CD4-positive, alpha-beta T cell treated with Interleukin-4 for 4 hours (primary cell): ENCODE measurements at regions not wholly inside any gene's neighbourhood (a gene's known extent, or its start where the extent isn't known, plus 50 kb on each side); places are given as distances from the start of the nearest gene placed in this dataset.

ENCODE experiments used
- DNase-seq: peaks from one replicate; pipeline ENCODE4 v3.0.0-alpha.2; 2020

DNA sequence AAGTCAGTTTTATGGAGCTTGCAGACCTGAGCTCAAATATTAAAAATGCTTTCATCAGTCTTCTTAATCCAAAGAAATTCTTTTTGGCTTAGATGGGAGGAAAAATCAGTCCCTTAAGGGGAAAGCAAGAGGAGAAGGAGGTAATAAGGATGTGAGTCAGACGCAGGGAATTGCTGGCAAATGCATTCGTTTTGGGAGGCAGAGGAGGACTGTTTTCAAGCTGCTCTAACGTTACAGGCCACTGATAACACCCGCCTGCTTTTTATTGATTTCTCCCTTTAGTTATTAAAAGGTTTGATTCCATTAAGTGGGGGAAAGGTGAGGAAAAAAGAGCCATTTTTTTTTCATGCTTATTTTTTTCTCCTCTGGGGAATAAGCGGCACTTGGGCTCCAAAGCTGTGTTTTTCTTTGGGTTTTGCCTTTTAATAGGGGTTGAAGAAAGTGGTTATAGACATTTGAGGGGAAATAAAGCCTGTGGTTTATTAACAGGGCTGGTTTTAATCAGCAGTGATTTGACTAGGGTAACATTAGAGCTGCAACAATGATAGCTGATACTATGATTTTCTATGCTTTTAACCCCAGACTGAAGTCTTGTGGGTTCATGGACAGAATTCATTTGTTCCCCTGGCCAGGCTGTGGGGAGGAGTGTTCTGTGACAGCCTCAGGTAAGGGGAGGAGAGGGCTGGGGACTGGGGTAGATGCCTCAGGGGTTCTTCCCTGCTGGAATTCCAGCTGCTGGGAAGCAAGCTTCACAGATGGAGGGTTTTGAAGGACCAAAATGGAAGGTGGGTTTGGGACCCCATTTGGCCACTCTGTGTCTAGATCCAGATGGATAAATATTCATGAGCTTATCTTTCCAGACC lies 225.2 kb downstream of the GAS1 start:
- DNase-seq = no peak

DNA sequence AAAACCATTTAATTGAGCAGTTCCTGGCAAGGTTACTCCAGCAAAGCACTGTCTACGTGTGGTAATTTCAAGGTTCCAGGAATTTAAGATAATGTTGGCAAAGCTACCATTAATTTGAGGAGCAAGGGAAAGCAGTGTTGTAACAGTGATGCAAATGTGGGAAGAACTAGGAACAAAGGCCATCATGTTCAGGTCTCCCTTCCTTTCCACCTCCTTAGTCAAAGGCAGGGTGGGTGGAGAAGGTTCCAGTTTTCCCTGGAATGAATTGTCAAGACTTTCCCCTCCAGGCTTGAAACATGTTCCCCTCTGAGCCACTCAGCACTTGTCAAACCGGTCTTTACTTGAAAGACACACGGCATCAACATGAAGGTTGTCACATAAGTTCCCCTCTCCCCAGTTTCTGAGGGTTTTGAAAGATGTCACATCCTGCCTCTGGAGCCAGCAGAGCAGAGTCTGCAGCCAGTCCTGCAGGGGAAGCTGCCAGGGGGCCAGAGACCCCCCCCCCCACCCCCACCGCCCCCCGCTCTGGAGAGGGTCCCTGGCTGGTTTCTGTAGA lies 226.0 kb downstream of the GAS1 start:
- DNase-seq = no peak

DNA sequence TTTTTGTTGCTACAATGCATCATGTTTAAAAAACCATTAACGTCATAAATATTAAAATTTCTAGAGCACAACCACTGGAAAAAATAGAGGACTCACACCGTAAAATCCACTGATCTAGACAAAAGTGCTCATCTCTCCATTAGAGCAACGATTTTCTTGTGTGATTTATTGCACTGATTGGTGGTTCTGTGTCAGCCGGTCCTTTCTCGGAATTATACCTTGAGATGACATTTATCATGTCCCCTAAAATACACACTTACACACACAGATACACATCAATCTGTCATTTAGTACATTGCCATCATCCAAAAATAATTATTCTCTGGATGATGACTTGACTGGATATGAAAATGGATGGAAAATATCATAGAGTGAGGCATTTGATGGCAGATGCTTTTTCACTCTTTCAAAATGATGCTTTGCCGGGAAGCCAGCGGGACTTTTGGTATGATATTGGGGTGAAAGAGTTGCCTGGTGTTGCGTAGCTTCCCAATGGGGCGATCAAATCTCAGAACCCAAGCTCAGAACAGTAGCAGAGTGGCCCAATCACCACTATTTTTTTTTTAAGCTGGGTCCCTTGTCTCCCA lies 226.6 kb downstream of the GAS1 start:
- no peak for DNase-seq

DNA sequence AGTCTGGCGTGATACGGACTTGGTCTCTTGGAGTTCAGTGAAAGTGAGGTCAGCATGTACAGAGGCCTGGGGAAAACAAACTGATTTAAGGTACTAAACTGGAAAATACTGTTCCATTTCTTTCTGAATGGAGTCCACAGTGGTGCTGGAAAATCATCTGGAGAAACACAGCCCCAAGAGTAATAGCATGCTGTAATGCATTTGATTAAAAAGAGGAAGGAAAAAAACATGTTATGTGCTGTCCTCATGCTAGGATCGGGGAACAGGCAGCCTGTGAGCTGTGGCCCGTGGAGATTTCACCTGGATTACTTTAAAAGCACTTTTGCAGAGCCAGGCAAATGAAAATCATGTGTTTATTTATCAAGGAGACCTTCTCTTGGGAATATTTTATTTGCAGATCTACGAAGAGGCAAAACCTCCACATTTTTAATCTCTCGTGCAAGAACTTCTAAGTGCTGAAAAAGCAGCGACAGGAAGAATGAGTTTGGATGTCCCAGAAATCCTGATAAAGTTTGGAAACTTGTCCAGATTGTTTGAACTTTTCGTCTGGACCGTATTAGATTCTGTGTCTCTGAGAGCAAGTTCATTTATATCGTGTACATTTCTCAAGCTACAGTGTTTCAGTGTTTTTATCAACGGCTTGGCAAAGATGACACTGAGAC lies 228.8 kb downstream of the GAS1 start:
- no peak for DNase-seq

DNA sequence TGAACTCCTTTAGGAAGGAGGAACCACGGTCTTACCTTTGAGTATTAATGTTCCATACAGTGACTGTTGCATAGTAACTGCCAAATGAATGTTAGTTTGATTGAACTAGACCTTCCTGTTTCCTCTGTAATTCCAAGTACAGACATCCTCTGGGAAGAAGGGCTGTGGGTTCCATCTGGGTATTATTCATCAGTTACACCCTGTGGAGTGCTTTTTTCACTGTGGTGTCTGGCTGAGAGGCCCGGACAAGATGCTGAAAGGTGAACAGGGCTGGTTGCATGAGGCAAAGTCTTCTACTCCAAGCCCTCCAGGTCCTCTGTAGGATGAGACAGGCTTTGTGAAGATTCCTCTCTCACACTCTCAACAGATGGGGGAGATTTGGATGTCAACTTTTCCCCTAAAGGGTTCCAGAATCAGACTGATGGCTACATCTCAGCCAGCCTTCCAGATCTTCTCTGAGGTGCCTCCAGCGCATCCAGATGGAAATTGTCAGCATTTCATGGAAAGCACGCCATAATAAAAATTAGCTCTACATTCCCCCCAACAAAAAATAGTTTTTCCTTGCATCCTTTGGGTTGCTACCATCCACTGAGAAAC lies 230.9 kb downstream of the GAS1 start:
- no peak for DNase-seq

DNA sequence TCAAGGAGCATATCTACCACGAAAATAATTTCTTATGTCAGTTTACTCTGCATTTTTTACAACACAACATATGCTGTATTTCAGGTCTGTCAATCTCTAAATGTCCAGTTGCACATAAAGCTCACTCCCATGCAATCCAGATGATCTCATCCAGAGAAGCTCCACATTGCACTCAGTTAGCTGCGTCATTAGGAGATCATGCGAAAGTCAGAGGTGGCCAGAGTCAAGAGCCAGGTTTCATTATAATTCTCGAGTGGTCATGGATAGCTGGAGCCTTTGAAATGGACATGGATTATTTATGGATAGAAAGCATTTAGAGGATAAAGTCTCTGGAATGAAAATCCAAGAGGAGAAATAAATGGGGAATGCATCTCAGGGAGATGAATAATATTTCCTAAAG lies 232.3 kb downstream of the GAS1 start:
- no peak for DNase-seq

DNA sequence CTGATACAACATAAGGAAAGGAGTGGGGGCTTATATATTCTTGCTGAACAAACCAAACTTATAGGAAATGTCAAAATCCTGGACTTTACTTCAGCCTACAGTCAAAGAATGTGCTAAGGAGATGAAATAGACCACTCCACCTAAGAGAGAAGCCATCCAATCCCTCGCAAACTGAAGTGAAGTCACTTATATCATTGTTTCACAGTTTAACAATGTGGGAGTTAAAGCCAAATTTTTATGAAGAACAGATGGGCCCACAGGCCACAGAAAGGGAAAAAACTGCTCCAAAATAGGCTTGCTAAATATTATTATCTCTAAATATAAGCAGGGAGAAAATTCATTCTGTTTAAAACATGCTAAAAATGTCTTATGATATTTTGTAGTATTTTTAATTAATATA lies 233.3 kb downstream of the GAS1 start:
- DNase-seq = no peak

DNA sequence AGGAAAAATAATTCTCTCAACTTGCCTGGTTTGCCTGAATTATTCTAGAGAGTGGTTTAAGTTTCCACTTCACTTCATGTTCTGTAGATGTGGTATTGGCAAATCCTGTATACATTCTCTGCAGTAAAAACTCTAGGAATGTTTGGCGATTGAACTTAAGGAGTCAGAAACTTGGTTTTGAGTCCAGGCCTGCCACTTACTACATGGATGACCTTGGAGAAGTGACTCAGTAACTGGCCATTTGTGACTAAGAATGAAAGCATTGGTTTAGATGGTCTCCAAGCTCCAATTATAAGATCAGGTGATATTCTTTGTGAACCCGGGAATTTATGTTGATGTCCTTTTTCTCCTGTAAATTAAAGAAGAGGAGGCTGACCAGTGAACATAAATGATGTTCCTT lies 233.8 kb downstream of the GAS1 start:
- no peak for DNase-seq

DNA sequence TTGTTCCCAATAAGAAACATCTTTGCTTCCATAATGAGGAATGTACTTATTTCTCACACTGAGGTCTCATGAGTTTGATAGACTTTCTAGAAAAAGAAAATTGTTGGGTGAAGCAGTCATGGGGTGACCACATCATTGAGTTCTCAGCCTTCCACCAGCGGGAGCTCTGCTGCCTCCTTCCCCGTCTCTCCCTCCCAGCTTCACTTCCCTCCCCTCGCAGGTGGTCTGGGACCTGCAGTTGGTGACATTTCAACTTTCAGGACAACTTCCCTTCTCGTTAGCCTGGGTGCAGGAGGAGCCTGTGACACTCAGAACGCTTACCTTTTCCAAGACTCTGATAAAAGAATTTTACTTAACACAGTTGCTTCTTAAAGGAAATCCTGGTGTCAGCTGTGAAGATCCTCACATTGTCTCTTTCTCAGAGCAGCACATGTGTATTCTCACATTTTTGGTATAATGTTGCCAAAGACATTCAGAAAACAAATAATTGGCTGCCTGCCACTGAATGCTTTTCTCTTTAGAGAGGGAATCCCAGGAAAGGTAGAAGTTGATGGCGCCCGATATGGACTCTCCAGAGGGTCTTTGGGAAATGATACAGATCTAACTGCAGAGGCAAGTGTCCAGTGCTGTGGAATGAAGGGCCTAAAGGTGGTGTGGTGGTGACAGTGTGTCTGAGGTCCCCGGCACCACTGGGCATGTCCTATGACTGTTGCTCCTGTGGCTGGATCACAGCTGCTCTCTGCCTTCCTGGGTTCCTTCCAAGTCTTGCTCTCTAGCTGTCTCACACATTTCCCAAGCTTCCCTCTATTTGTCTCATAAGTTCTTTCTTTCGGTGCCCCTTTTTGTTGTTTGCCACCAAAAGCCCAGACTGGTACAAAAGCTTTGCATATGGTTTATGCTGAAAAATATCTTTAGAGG lies 238.1 kb downstream of the GAS1 start:
- DNase-seq = no peak

DNA sequence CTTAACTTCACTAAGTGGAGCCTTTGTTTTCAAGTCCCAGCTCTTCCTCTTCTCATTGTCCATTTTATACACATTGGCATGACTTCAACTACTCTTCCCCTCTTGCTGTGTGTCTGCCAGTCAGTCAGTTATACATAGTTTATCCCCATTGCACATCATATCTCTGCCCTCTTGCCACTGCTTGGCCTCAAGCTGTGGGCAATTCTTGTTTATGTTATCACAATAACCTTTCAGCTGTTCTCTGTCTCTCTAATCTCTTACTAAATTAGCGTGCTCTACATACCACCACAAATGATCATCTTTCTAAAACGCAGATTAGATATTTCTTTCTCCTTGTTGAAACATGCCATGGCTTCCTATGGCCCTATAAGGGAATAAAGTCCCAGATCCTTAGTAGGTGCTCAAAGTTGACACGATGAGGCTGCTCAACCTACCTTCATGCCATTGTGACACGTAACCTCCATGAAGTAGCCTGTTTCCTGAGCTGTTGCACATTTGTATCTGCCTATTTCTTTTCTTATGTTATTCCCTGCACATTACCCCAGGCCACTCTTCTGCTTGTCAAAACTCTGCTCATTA lies 239.3 kb downstream of the GAS1 start:
- DNase-seq = no peak

DNA sequence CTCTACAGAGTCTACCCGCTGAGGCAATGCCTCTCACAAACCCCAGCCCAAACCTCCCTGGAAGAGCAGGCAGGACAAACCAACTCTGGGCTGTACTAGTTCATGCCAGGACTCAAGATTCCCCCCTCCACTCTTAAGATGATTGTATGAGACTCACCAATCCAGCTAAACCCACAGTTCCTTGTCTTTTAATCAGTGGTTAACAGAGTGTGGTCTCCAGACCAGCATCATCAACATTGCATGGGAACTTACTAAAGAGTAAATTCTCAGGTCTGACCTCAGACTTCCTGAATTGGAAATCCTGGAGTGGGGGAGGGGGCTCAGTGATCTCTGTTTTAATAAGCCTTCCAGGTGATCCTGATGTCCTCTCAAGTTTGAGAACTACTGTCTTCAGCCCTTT lies 240.9 kb downstream of the GAS1 start:
- DNase-seq = no peak

DNA sequence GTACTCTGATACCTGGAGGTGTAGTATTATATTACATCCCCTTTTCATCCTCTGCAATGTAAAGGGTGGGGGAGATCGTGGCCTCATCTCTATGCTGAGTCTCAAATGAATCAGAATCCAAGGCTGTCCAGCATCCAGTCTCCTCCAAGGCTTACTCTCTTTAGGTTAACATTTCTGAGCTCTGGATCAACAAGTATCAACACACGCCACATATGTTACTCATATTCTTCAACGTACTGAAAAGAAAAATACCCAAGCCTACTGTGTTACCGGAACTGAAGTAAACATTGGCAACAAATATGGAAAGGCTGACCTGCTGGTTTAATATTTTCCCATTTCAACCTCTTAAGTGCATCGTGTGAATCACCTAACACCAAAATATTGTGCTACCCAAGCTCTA lies 241.8 kb downstream of the GAS1 start:
- no peak for DNase-seq

DNA sequence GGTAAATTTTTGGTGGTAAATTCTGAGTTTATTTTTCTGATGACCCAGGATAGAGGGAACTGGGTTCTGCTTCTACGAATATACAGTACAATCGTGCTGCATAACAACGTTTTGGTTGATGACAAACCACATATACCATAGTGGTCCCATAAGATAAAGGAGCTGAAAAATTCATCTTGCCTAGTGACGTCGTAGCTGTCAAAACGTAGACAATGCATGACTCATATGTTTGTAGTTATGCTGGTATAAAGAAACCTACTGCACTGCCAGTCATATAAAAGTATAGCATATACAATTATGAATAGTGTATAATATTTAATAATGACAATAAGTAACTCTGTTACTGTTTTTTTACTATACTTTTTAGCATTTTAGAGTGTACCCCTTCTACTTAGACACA lies 244.0 kb downstream of the GAS1 start:
- DNase-seq = no peak

DNA sequence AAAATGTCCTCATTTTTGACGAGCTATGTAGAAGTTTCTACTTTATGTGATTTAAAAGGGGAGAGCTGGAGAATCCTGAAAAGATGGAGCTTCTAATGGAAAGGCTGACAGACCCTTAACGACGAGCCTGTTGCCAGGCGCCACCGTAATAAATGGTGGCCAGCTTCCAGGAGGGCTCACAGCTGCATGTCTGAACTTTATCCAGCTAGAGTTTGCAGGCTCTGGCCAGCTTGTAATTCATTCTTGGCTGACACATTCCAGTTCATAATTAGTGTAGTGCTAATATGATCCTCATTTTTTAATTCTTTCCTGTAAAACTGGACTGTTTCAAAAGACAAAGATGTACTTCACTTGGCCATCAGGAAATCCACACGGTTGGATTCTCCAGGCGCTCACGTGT lies 246.7 kb downstream of the GAS1 start:
- no peak for DNase-seq

DNA sequence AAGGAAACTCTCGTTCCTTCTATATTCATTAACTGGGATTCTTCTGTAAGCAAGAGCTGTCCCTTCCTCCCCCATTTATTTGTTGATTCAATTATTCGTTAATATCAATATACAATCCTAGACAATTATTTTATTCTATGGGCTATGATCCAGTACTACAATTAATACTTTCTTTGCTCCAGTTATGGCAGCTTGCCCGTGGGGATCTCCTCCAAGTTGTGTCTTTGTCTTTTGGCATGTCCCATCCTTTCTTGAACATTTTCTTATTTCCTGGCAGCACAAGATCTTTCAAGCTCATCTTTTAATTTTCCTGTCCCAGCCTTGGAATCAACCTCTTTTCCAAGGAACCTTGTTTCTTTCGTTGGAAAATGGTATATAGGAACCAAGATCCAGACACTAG lies 249.3 kb downstream of the GAS1 start:
- DNase-seq = no peak

DNA sequence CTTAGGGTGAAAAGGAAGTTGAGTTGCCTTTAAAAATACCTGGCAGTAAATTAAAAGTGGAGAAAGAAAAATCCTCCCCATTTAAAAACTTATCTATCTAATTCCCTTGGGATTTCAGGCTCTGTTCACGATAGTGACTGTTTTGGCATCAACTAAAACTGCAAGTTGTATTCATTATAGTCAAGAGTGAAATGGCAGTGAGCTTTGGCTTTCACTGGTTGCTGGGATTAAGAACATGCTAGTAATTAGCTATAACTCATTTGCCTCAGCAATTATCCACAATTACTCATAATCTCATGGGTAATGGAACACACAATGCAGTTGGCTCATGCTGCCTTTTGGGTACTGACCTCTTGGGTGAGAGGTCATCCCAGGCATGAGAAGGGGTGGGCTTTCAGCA lies 250.1 kb downstream of the GAS1 start:
- no peak for DNase-seq

DNA sequence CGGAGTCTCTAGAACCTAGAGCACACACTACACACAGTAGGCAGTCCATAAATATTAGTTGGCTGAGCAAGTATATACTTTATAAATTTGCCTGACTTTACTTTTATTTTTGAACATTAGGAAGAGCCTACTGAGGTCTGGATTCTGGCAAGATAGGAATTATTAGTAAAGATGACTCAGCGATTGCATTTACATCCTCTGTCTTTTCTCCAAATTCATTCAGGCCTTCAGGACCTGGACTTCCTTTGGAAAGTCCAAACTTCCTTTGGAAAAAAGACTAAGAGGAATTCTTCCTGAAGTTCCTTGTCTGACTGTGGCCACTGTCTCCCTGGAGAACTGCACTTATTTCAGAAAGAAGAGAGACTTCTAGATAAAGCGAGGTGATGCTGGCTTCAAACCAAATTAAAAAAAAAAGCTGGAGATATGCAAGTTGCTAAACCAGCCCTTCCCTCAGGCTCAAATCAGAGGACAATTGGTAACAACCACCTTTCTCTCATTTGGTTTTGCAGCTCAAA lies 251.3 kb downstream of the GAS1 start:
- no peak for DNase-seq

DNA sequence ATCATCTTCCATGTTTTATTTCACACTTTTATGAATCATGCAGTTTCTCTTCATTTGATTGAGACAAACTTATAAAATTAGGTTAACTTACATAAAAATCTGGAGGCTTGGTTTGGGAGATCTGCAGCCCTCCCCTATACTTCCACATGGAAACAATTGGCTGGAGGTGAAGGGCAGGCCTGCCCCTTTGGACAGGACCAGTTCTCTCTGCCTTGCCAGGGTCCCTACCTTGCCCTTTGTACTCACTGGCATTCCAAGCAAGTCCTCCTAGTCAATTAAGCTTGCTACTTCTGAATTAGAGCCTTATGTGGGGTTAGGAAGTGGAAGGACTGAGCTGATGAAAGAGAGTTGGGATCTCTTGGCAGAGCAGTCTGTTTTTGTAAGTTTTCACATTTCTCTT lies 257.3 kb downstream of the GAS1 start:
- no peak for DNase-seq

DNA sequence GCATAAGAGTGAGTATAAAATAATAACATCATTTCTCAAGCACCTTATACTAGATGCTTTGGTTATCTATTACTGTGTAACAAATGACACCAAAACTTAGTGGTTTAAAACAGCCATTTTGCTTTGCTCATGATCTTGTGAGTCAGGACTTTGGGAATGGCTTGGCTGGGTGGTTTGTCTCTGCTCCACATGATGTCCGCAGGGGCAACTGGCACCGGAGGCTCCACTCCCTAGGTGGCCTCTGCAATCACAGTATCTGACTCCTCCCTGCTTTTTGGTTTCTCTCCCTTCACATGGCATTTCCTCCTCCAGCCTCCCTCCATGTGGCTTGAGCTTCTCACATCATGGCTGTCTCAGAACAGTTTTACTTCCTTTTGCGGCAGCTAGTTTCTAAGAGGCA lies 259.5 kb downstream of the GAS1 start:
- no peak for DNase-seq

DNA sequence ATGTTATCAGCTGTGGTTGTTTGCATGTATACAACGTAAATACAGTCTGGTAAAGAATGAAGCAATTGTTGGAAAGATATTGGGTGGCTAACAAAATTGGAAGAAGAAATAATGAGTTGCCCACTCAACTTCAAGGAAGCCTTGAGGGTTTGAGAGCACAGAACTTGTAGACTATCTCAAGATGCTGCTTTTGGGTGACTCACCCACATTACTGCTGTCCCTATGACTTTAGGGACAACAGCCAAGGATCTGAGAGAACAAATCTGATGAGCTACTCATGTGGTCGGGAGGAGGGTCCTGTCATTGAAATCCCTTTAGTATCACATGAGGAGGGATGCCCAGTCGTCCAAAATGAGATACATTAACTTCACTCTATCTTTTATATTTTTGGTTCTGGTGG lies 261.8 kb downstream of the GAS1 start:
- no peak for DNase-seq

DNA sequence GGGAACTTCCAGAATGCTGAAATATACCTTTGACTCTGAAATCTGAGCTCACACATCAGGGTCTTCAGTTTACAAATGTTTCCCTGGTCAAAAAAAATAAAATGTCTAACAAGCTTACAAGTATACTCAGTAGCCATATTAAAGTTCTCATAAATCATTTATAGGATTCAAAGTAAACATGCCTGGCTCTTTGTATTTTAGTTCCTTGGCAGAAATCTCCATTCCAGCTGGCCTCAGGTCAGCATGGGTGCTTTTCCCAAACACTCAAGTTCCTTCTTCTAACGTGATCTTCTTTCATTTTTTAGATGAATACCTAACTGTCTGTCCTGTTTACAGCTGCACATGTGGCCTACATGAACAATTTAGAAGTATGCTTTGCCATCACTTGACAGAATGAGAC lies 263.2 kb downstream of the GAS1 start:
- DNase-seq = no peak

DNA sequence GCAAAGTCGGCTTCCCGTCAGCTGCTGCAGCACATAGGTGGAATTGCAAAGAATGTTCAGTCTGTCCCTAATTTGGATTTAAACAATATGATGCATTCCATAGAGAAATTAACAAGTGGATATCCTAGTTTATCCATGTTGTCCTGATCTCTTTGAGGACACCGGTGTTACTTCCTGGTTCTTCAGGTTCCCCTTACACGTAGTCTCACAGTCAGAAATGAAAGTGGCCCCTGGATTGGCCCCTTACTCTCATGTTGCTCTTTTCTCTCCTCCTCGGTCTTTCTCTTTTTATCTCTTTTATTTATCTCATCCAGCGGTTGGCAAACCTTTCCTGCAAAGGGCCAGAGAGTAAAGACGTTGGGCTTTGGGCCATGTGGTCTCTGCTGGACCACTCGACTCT lies 265.1 kb downstream of the GAS1 start:
- DNase-seq = no peak
